OCI-LY7 (cell line): ENCODE measurements at regions not wholly inside any gene's neighbourhood (a gene's known extent, or its start where the extent isn't known, plus 50 kb on each side); places are given as distances from the start of the nearest gene placed in this dataset.
A peak's percentile ranks its signal among the peaks of the same experiment; 100 is the strongest.

Experiments used
- BruUV-seq: library from RNA; stranded (reverse); fragments of 400-500 nt; replicated peaks from 2 replicates; lab custom pipeline; 2021; lab: Mats Ljungman, UMichigan
- CTCF ChIA-PET: fragments of 300-600 bp; sonication (Branson Sonifier 250); formaldehyde crosslinking; loops from one replicate; lab custom pipeline; 2022; ENCODE audit warnings: antibody characterized with exemption; ENCODE audit not compliant: unreplicated experiment; lab: Charles Lee
- POLR2A ChIA-PET: fragments of 300-600 bp; sonication (Branson Sonifier 250); formaldehyde crosslinking; loops from one replicate; lab custom pipeline; 2022; ENCODE audit warnings: antibody characterized with exemption; lab: Charles Lee
- DNase-seq: peaks from one replicate; pipeline ENCODE4 v3.0.0-alpha.2; 2015; ENCODE audit warnings: low spot score
- H2AFZ ChIP-seq: fragments of 200-600 bp; sonication (generic), shearing (Covaris generic); 2 replicates; pipeline ENCODE4 v1.6.1; 2014; ENCODE audit warnings: mild to moderate bottlenecking, antibody characterized with exemption, low read length, moderate library complexity
- H3K27ac ChIP-seq: fragments of 200-600 bp; sonication (generic); 2 replicates; pipeline ENCODE4 v1.5.1; 2014; ENCODE audit warnings: mixed run types, low read depth, mild to moderate bottlenecking, moderate library complexity, low read length, inconsistent platforms; ENCODE audit not compliant: poor library complexity, severe bottlenecking
- H3K36me3 ChIP-seq: fragments of 200-600 bp; sonication (generic); 2 replicates; pipeline ENCODE4 v1.6.1; 2014; ENCODE audit warnings: mild to moderate bottlenecking, antibody characterized with exemption, low read length, moderate library complexity, mixed read lengths; ENCODE audit not compliant: insufficient read depth
- H3K4me1 ChIP-seq: fragments of 200-600 bp; sonication (generic); 2 replicates; pipeline ENCODE4 v1.5.1; 2014; ENCODE audit warnings: mild to moderate bottlenecking, low read length; ENCODE audit not compliant: insufficient read depth, poor library complexity, severe bottlenecking
- H3K4me2 ChIP-seq: fragments of 200-600 bp; sonication (generic); 2 replicates; pipeline ENCODE4 v1.6.1; 2014; ENCODE audit warnings: mild to moderate bottlenecking, low read length
- H3K4me3 ChIP-seq: fragments of 200-600 bp; sonication (generic); 2 replicates; pipeline ENCODE4 v1.5.1; 2014; ENCODE audit warnings: mild to moderate bottlenecking, low read depth, low read length; ENCODE audit not compliant: poor library complexity, severe bottlenecking
- H3K79me2 ChIP-seq: fragments of 200-600 bp; sonication (generic); 2 replicates; pipeline ENCODE4 v1.6.1; 2016; ENCODE audit warnings: low read depth, mild to moderate bottlenecking, low read length, moderate library complexity, mixed read lengths; ENCODE audit not compliant: insufficient read depth
- H3K9me2 ChIP-seq: fragments of 200-600 bp; sonication (generic); 2 replicates; pipeline ENCODE4 v1.6.1; 2016; ENCODE audit warnings: mild to moderate bottlenecking, low read length, mixed read lengths; ENCODE audit not compliant: insufficient read depth
- H3K9me3 ChIP-seq: fragments of 200-600 bp; sonication (generic); 2 replicates; pipeline ENCODE4 v1.6.1; 2014; ENCODE audit warnings: mild to moderate bottlenecking, mixed run types, low read length, mixed read lengths
- H4K20me1 ChIP-seq: fragments of 200-600 bp; sonication (generic); 2 replicates; pipeline ENCODE4 v1.6.1; 2014; ENCODE audit warnings: mild to moderate bottlenecking, antibody characterized with exemption, low read length, moderate library complexity, mixed read lengths; ENCODE audit not compliant: insufficient read depth
- EZH2phosphoT487 ChIP-seq: fragments of 200-600 bp; sonication (generic); IDR thresholded peaks from 2 replicates; pipeline ENCODE4 v1.6.1; 2018; ENCODE audit warnings: low read depth, borderline replicate concordance, mild to moderate bottlenecking, mixed run types, antibody characterized with exemption, low read length, moderate library complexity, mixed read lengths
- intact Hi-C: fragments of 100-400 bp; cut with micrococcal nuclease; formaldehyde crosslinking; loops from one replicate; pipeline ENCODE4 v1.10.0; 2022; ENCODE audit not compliant: unreplicated experiment
- TF ChIP-seq, protein P1 (sequence below): fragments of 200-600 bp; sonication (generic); conservative IDR thresholded peaks from 2 replicates; pipeline ENCODE4 v1.5.1; 2014; ENCODE audit warnings: mild to moderate bottlenecking, antibody characterized with exemption, low read length, moderate library complexity, mixed read lengths

DNA sequence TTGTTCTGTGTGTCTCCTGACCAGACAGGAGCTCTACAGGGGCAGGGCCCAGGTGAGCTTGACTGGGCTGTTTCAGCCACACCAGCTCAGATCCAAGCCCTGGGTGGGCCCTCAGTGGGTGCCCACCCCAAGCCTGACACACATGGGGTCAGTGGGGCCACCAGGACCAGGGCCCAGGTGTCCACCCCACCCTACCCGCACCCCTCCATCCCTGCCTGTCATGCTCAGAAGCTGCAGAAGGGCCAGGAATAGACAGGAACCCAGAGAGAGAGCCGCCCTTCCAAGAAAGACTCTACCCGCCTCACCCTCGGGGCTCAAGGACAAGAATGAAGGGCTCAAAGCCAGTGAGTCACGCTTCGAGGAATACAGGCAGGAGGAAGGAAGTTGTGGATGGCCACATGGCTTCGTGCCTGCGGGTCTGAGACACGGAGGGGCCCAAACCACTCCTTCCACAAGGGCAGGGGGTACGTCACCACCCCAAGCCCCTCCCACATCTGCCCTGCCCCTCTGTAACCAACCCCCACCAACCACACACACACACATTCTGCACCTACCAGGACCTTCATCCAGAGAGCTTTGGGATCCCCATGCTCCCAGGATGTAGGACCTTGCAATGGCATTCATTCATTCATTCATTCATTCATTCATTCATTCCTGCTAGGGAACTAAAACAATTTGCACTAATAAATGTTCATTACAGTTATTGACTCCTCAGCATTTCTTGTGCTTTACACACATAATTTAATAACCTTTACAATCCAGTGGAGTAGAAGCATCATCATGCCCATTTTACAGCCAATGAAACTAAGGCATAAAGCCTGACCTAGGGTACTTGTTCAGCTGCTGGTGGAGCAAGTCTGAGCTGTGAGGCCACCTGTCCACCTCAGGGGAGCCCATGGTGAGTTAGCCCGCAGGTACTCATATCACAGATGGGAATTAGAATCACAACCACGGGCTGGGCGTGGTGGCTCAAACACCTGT is 55.9 kb upstream of the STXBP1 start:
- H3K4me3 ChIP-seq: no peak overlapping the region
- H3K4me2 ChIP-seq: no peak overlapping the region
- H3K27ac ChIP-seq: no peak overlapping the region
- DNase-seq: no peak
- no TSS peak for BruUV-seq
- no peak for TF ChIP-seq EZH2phosphoT487
- TF ChIP-seq, protein P1, sequence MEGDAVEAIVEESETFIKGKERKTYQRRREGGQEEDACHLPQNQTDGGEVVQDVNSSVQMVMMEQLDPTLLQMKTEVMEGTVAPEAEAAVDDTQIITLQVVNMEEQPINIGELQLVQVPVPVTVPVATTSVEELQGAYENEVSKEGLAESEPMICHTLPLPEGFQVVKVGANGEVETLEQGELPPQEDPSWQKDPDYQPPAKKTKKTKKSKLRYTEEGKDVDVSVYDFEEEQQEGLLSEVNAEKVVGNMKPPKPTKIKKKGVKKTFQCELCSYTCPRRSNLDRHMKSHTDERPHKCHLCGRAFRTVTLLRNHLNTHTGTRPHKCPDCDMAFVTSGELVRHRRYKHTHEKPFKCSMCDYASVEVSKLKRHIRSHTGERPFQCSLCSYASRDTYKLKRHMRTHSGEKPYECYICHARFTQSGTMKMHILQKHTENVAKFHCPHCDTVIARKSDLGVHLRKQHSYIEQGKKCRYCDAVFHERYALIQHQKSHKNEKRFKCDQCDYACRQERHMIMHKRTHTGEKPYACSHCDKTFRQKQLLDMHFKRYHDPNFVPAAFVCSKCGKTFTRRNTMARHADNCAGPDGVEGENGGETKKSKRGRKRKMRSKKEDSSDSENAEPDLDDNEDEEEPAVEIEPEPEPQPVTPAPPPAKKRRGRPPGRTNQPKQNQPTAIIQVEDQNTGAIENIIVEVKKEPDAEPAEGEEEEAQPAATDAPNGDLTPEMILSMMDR: no peak
- H3K9me2 ChIP-seq: no peaks in the 10 kb centered on the region
- no peaks in the 10 kb centered on the region for H3K79me2 ChIP-seq
- ChIA-PET POLR2A (interaction anchor here (0.6 kb wide), 1 partner anchor 28 kb away, joined by 4 read pairs; no protein-coding TSS in a partner anchor), CTCF (no interaction called here)
- H2AFZ ChIP-seq: no peak overlapping the region
- no peaks in the 10 kb centered on the region for H3K9me3 ChIP-seq
- H3K4me1 ChIP-seq: peaks cover 20% of the 10 kb centered on the region
- intact Hi-C loops: no loop called here
- H4K20me1 ChIP-seq: no peaks in the 10 kb centered on the region
- H3K36me3 ChIP-seq: no peaks in the 10 kb centered on the region

DNA sequence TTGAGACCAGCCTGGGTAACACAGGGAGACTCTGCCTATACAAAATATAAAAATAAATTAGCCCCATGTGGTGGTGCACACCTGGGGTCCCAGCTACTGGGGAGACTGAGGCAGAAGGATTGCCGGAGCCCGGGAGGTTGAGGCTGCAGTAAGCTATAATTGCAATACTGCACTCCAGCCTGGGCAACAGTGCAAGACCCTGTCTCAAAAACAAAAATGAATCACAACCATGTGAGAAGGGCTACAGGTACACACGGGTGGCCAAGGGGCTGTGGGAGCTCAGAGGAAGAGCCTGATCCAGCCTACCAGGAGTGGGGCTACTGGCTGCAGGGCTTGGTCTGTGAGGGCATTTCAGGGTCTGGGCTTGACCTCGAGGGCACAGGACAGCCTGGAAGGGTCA is 55.2 kb upstream of the STXBP1 start:
- ChIA-PET POLR2A (interaction anchor here (0.6 kb wide), 1 partner anchor 28 kb away, joined by 4 read pairs; no protein-coding TSS in a partner anchor), CTCF (no interaction called here)
- H3K79me2 ChIP-seq: no peaks in the 10 kb centered on the region

More for the DNA sequence above, 55.2 kb upstream of the STXBP1 start:
- Histone ChIP-seq H3K4me3 (no peak overlapping the region), H3K4me2 (0 out of 2 replicates have a peak overlapping the region, but pooled peaks have one; percentile 5), H3K27ac (no peak overlapping the region), H3K36me3 (no peaks in the 10 kb centered on the region), H4K20me1 (no peaks in the 10 kb centered on the region), H2AFZ (peak overlapping the region; percentile 20; the same call in 1 of the 2 replicates), H3K9me2 (no peaks in the 10 kb centered on the region), H3K4me1 (peaks cover 20% of the 10 kb centered on the region), H3K9me3 (no peaks in the 10 kb centered on the region)
- BruUV-seq: no TSS peak
- TF ChIP-seq EZH2phosphoT487: no peak
- TF ChIP-seq, protein P1: no peak
- DNase-seq: no peak
- intact Hi-C loops: no loop called here
